Activated T-cell treated with anti-CD3 and anti-CD28 coated beads for 24 hours (primary cell): ENCODE measurements at regions not wholly inside any gene's neighbourhood (a gene's known extent, or its start where the extent isn't known, plus 50 kb on each side); places are given as distances from the start of the nearest gene placed in this dataset.

Experiments
- DNase-seq: peaks from one replicate; pipeline ENCODE4 v3.0.0-alpha.2; 2020; ENCODE audit warnings: low read depth

- no peak for DNase-seq
These were observed 133.0 kb downstream of the C11orf87 start for GRCh38 chr11:109554951-109555350.

GRCh38 chr11:109564241-109564640 lies 142.3 kb downstream of the C11orf87 start:
- DNase-seq = no peak

GRCh38 chr11:109582470-109582869 lies 160.5 kb downstream of the C11orf87 start:
- no peak for DNase-seq

GRCh38 chr11:109584001-109584972 lies 162.3 kb downstream of the C11orf87 start:
- DNase-seq = no peak

GRCh38 chr11:109586789-109587188 lies 164.8 kb downstream of the C11orf87 start:
- no peak for DNase-seq

- no peak for DNase-seq
These were observed 168.8 kb downstream of the C11orf87 start for GRCh38 chr11:109590782-109591181.

GRCh38 chr11:109597336-109597735 lies 175.3 kb downstream of the C11orf87 start:
- no peak for DNase-seq

- DNase-seq = no peak
These were observed 182.8 kb downstream of the C11orf87 start for GRCh38 chr11:109604481-109605400.

- no peak for DNase-seq
These were observed 184.3 kb downstream of the C11orf87 start for GRCh38 chr11:109606256-109606655.

- no peak for DNase-seq
These were observed 187.6 kb downstream of the C11orf87 start for GRCh38 chr11:109609454-109610185.

GRCh38 chr11:109612496-109612895 lies 190.5 kb downstream of the C11orf87 start:
- DNase-seq = no peak

- DNase-seq = no peak
These were observed 197.5 kb downstream of the C11orf87 start for GRCh38 chr11:109619498-109619897.

GRCh38 chr11:109629734-109630133 lies 207.7 kb downstream of the C11orf87 start:
- DNase-seq = no peak

GRCh38 chr11:109641549-109641948 lies 219.6 kb downstream of the C11orf87 start:
- no peak for DNase-seq

- DNase-seq = no peak
These were observed 222.2 kb downstream of the C11orf87 start for GRCh38 chr11:109644152-109644551.

GRCh38 chr11:109648804-109649203 lies 226.8 kb downstream of the C11orf87 start:
- DNase-seq = no peak

GRCh38 chr11:109654091-109654490 lies 232.1 kb downstream of the C11orf87 start:
- no peak for DNase-seq

- no peak for DNase-seq
These were observed 236.2 kb downstream of the C11orf87 start for GRCh38 chr11:109658190-109658589.

GRCh38 chr11:109667719-109668118 lies 245.7 kb downstream of the C11orf87 start:
- DNase-seq = no peak

GRCh38 chr11:109668973-109669634 lies 247.1 kb downstream of the C11orf87 start:
- no peak for DNase-seq

- DNase-seq = no peak
These were observed 255.2 kb downstream of the C11orf87 start for GRCh38 chr11:109677231-109677630.
